GM20000 (cell line): ENCODE measurements at regions not wholly inside any gene's neighbourhood (a gene's known extent, or its start where the extent isn't known, plus 50 kb on each side); places are given as distances from the start of the nearest gene placed in this dataset.
"Not testable (repeated sequence)": the region's sequence is repeated elsewhere in the genome, so short reads cannot be mapped to it uniquely, and the experiment has no call there.

Experiments used
- DNase-seq: peaks from one replicate; pipeline ENCODE4 v3.0.0; 2012; ENCODE audit warnings: low spot score
- TF ChIP-seq, protein P1 (sequence below): IDR thresholded peaks from 2 replicates; pipeline ENCODE4 v1.5.1; 2012; ENCODE audit warnings: mild to moderate bottlenecking, control low read depth; ENCODE audit errors: extremely low read depth, missing control alignments

DNA sequence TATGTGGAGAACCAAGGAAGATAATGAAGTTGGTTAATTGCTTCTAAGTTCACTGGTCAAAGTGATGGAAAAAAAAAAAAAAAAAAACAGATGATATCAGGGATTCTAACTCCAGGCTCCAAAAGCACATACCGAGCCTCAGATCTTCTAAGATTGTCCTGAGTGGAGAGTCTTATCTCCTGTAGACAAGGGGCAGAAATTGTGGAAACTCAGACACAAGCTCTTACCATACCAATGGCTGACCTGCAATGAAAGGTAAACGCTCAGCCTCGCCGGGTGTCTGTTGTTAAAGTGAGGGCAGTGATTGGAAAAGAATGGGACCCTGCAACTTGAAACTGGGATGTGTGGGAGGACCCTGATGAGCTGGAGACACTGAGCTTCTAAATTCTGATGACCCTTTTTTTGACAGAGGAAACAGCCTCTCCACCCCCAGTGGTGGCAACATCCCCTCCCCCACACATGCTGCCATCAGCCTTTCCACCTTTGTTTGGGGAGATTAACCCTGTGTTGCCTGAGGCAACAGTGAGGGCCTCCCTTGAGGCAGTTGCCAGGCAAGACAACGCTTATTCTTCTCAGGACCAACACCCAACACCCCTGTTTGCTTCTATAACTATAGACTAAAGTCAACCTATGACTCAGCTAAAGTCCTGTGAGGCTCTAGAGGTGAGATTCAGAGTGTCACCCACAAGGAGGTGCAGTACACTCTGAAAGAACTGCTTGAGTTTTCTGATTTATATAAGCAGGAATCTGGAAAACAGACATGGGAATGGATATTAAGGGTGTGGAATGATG lies 154.0 kb downstream of the THBS2 start:
- no peak for DNase-seq
- TF ChIP-seq, protein P1, sequence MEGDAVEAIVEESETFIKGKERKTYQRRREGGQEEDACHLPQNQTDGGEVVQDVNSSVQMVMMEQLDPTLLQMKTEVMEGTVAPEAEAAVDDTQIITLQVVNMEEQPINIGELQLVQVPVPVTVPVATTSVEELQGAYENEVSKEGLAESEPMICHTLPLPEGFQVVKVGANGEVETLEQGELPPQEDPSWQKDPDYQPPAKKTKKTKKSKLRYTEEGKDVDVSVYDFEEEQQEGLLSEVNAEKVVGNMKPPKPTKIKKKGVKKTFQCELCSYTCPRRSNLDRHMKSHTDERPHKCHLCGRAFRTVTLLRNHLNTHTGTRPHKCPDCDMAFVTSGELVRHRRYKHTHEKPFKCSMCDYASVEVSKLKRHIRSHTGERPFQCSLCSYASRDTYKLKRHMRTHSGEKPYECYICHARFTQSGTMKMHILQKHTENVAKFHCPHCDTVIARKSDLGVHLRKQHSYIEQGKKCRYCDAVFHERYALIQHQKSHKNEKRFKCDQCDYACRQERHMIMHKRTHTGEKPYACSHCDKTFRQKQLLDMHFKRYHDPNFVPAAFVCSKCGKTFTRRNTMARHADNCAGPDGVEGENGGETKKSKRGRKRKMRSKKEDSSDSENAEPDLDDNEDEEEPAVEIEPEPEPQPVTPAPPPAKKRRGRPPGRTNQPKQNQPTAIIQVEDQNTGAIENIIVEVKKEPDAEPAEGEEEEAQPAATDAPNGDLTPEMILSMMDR = no peak

DNA sequence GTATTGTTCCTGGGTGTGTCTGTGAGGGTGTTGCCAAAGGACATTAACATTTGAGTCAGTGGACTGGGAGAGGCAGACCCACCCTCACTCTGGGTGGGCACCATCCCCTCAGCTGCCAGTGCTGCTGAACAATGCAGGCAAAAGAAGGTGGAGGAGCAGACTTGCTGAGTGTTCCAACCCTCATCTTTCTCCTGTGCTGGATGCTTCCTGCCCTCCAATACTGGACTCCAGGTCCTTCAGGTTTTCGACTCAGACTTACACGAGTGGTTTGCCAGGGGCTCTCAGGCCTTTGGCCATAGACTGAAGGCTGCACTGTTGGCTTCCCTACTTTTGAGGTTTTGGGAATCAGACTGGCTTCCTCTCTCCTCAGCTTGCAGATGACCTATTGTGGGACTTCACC lies 155.0 kb downstream of the THBS2 start:
- DNase-seq = not testable (repeated sequence)

GRCh38 chr6:169098116-169098515 lies 155.5 kb downstream of the THBS2 start:
- no peak for DNase-seq
- TF ChIP-seq, protein P1 = no peak

GRCh38 chr6:169097381-169097959 lies 156.2 kb downstream of the THBS2 start:
- no peak for DNase-seq
- TF ChIP-seq, protein P1 = no peak

DNA sequence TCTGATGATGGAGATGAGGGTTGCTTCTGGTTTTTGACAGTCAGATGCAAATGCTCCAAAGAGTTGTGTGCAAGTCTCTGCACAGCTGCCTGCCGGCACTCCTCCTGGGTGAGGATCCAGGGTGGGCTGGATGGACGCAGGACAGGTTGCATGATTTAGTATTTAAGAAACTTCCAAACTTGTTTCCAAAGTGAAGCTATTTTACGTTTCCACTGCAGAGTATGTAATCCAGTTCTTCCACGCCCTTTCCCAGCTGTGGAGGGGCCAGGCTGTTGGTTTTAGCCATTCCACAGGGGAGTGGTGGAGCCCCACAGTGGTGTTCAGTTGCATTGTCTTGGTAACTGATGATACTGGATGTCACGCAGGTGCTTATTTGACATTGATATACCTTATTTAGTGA lies 157.3 kb downstream of the THBS2 start:
- no peak for DNase-seq
- TF ChIP-seq, protein P1 = no peak

DNA sequence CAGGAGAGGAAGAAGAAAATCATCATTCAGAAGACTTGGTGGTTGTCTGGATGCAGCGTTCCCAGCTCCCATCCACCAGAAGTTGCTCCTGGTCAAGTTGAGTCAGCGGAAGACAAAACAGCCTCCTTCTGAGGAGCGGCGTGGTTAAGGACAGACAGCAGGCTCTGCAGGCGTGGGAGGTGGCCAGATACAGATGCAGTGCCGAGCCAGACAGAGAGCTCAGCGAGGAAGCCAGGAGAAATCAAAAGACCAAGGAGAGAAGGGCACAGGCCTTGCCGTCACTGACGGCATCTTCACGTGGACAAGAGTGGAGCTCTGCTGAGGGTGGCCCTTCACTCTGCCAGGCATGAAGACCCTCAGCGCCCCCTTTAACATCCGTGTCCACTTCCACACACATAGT lies 158.5 kb downstream of the THBS2 start:
- no peak for DNase-seq
- TF ChIP-seq, protein P1 = no peak

DNA sequence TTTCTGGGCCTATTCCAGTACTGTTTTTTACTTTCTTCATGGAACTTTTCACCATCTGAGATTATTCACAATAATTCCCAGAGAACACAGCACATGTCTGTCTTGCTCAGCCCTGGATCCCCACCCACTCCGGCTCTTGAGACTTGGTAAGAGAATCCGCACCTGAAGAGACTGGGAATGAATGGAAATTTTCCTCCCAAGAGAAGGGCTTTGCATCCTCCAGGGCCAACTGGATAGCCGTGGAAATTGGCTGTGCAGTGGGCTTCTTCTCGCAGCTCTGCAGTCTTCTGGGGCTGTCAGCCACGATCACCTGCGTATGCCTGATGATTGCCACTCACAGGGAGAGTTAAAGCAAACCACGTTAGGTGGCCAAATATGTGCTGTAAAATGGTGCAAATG lies 159.1 kb downstream of the THBS2 start:
- TF ChIP-seq, protein P1 = no peak
- no peak for DNase-seq
